ENCODE measurements at regions not wholly inside any gene's neighbourhood (a gene's known extent, or its start where the extent isn't known, plus 50 kb on each side); places are given as distances from the start of the nearest gene placed in this dataset.

- no peak for DNase-seq (ENCODE audit: low read depth, low spot score)
Observed at GRCh38 chr10:56871160-56871668, 510.2 kb upstream of the ZWINT start.

DNA sequence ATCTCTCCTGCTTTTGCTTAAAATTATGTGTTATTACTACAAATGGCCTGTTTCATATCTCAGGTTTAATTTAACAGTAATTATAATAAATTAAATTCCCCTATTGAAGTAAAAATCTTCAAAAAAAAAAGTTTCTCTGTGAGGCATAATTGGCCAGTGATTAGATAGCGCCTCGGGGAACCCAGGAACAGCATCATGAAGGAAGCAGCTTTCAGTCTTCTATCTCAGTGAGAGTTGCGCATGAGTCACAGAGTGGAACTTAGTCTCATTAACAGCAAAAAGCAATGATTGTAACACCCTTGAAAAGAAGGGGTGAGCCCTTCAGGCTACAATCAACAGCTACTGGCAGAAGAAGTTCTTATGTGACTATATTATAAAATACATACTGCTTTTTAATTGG, 506.2 kb upstream of the ZWINT start:
- no peak for DNase-seq (ENCODE audit: low read depth, low spot score)

- no peak for DNase-seq (ENCODE audit: low read depth, low spot score)
Observed at GRCh38 chr10:56856569-56856968, 495.5 kb upstream of the ZWINT start.

DNA sequence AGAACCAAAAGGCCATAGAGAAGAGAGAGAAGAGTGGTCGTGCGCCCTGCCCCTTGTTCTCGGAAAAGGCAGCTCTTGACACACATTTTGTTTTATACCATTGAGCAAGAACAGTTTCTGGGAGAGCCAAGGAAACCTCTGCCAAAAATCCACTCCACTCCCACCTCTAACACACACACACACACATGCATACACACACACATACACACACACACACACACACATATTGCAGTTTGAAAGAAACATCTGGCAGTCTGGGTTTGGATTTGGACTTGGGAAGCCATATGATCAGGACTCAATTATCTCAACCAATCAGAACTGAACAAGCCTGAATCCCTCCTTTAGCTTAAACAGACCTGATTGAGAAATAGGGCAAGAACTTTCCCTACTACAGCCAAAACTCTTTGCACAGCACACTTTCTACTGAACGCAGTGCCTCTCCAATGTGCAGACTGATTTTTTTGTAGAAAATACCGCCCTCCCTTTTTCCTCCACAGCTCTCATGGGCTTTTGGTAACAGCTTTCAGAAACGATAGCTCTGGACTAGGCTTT, 484.0 kb upstream of the ZWINT start:
- DNase-seq (ENCODE audit: low read depth, low spot score): no peak

GRCh38 chr10:56836659-56837058, 475.6 kb upstream of the ZWINT start:
- DNase-seq (ENCODE audit: low read depth, low spot score): no peak

GRCh38 chr10:56831681-56832080, 470.6 kb upstream of the ZWINT start:
- no peak for DNase-seq (ENCODE audit: low read depth, low spot score)

GRCh38 chr10:56823849-56824248, 462.8 kb upstream of the ZWINT start:
- DNase-seq (ENCODE audit: low read depth, low spot score): no peak

DNA sequence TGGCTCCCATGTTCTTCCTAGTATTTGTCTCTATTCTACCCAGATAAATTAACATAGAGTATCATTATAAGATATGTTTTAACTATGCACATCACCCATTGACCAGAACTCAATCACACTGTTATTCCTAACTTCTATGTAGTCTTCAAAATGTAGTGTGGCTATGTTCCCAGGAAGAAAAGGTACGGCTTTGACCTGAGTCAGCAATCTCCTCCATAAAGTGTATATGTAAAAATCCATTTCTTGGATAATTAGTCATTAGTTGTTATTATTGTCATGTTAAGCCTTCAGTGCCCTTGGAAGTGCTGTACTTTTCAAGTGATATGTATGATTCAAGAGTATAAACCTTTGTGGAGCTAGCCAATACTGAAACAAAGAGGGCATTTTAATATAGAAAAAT, 444.0 kb upstream of the ZWINT start:
- no peak for DNase-seq (ENCODE audit: low read depth, low spot score)

DNA sequence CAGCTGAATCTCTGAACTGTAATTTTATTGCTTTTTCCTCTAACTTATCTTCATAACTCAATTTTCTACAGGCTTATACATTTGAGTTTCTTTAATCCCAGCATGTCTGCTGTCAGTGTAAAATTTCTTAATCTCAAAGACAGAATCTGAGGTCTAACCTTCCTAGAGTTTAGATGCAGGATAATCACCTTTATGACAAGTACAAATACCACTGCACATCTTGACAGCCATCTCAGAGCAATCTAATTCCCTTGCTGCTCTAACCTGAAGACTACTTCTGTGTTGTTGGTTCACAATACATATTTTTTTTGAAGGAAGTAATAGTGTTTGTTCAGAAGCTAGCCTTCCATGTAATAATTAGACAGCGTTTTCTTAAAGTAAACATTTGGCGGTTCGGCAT, 424.2 kb upstream of the ZWINT start:
- DNase-seq (ENCODE audit: low read depth, low spot score): no peak

- no peak for DNase-seq (ENCODE audit: low read depth, low spot score)
Observed at GRCh38 chr10:56782503-56782902, 421.4 kb upstream of the ZWINT start.

DNA sequence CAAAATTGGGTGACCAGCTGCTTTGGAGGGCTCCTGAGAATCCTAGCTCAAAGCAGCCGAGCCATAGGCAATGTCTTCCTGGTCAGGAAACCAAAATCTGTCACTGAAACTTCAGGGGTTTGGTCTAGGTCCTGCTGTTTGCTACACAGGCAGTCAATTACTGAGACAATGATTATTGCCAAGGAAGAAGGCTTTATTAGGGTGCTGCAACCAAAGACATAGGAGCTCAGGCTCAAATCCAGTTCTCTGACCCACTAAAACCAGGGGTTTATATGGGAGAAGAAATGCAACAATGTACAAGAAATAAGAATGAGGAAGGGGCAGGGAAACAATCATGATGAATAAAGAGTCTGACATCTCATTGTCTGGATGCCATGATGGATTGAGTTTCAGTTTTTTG, 410.3 kb upstream of the ZWINT start:
- no peak for DNase-seq (ENCODE audit: low read depth, low spot score)

- no peak for DNase-seq (ENCODE audit: low read depth, low spot score)
Observed at GRCh38 chr10:56763090-56763489, 402.0 kb upstream of the ZWINT start.

DNA sequence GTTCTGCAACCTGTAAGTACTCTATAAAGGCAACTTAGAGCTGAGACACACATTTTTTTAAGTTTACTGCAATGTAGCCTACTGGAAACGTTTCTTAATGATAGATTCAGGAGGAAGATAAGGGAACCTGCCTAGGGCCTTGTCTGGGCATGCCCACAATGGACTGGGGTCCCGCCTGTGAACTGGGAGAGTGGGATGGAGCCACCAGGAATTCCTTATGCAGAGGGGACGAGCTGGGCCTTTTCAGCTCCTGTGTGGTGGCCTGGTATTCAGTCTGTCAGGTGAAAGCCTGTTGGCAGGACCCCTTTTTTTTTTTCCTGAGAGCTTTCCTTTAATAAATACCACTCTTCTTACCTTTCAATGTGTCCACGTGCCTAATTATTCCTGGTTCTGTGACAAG, 384.4 kb upstream of the ZWINT start:
- DNase-seq (ENCODE audit: low read depth, low spot score): no peak

DNA sequence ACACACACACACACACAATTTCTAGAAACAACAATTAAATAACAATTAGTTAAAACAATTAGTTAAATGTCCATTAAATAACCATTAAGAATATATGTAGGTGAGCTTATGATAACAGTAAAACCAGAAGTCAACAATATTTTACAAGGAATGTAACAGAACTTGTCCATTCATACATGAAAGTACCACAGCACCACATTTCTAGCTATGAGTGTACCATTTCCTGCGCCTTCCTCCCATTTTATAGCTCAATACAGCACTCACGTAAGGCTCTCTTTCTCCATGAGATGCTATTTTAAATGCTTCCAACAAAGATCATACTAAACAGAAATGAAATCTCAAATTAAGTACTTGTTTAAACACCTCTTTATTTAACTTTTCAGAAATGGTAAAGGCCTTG, 367.3 kb upstream of the ZWINT start:
- no peak for DNase-seq (ENCODE audit: low read depth, low spot score)

GRCh38 chr10:56722912-56723311, 361.9 kb upstream of the ZWINT start:
- no peak for DNase-seq (ENCODE audit: low read depth, low spot score)

DNA sequence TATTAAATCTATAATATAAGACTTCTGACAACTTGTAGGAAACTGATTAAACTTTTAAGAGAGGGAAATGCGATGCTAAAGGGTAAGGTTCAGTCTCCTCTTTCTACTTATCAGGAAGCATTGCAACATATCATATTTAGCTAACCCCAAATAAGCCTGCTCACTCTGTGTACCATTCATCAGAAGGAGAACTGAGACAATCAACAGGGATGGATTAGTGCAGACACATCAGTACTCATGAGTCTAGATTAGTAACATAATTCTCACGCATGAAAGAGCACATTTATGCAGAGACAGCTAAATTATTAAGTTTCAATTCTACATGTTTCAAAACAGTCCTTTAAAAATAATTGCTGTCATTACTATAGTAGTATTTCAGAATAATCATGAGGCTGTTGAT, 354.2 kb upstream of the ZWINT start:
- DNase-seq (ENCODE audit: low read depth, low spot score): no peak

GRCh38 chr10:56698506-56698905, 337.4 kb upstream of the ZWINT start:
- DNase-seq (ENCODE audit: low read depth, low spot score): no peak

DNA sequence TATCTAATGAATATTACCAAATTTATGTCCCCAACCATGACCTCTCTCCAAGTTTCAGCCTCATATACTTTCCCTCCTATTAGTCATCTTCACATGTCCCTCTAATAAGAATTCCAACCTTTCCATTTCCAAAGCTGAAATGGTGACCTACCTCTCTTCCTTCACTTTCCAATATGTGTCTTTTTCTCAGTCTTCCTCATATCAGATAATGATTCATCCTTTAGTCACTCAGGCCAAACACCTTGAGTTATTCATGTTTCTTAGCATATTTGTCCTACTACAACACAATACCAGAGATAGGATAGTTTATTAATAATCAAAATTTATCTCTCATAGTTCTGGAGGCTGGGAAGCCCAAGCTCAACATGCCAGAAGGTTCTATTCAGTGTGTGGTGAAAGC, 318.5 kb upstream of the ZWINT start:
- no peak for DNase-seq (ENCODE audit: low read depth, low spot score)

DNA sequence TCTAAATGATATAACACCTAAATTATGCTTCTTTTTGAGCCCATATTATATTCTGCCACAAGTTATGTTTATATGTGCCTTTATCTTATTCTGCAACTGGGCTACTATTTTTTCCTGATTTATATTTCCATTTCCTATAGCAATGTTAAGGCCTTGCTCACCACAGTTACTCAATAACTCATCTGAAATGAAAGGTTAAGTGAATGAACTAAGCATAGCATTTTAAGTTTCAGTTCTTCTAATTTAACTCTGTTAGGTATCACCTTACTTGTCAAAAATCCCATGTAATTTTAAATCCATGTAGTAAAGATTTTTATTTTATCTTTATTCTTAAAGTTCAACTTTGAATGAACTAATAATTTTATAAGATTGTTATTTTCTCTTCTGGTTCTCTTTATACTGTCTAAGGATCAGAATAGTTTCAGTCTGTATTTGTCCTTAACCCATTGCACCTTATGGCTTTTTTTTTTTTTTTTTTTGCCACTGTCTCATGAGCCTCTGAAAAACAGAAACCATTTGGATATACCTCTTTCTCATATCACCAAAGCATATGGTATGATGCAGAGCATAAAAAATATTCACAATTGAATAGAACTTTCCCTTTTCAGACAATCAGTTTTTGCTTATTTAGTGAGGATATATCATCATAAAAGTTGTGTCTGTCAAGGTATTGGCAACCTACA, 301.8 kb upstream of the ZWINT start:
- DNase-seq (ENCODE audit: low read depth, low spot score): no peak

- no peak for DNase-seq (ENCODE audit: low read depth, low spot score)
Observed at GRCh38 chr10:56653289-56653688, 292.2 kb upstream of the ZWINT start.

- DNase-seq (ENCODE audit: low read depth, low spot score): no peak
Observed at GRCh38 chr10:56646329-56647111, 285.5 kb upstream of the ZWINT start.

DNA sequence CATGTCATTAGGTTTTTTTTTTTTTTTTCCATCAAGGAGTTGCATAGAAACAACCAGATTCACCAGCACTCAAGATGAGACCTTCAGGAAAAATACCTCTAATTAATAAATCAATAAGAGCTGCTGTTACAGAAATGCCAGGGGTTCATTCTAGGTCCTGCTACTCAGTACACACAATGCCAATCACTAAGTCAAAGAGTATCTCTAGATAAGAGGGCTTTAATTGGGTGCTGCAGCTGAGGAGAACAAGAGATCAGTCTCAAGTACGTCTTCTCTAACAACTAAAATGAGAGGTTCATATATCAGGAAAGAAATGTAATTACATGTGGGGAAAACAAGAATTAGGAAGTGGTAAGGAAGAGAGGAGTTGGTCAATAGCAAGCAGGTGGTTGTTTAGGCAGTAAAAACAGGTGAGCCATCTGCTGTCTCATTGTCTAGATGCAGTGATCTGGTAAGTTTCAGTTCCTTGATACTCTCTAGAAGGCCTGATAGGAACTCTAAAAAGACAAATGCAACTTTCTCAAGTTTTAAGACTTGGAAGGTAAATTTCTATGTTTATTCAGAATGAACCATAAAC, 272.9 kb upstream of the ZWINT start:
- no peak for DNase-seq (ENCODE audit: low read depth, low spot score)

GRCh38 chr10:56632537-56632936, 271.5 kb upstream of the ZWINT start:
- no peak for DNase-seq (ENCODE audit: low read depth, low spot score)
